Ovary (tissue), 3 donors: ENCODE measurements at regions not wholly inside any gene's neighbourhood (a gene's known extent, or its start where the extent isn't known, plus 50 kb on each side); places are given as distances from the start of the nearest gene placed in this dataset.

Experiments
- CTCF ChIP-seq, 3 donors: fragments of 450-650 bp in 2 of 3; fragments of 200-600 bp in 1 of 3; IDR thresholded peaks; one replicate each; pipeline versions ENCODE4 v1.5.1 to v1.8.0; 2016 to 2022; ENCODE audit warnings: antibody characterized with exemption in 3 of 3, mild to moderate bottlenecking in 1 of 3
- POLR2A ChIP-seq: fragments of 450-650 bp; IDR thresholded peaks from one replicate; pipeline ENCODE4 v1.6.1; 2017; ENCODE audit warnings: antibody characterized with exemption, mild to moderate bottlenecking, moderate library complexity
- donor health status: DM: no; HTN: no; CAD: no.

GRCh38 chr4:96775501-96775900 lies 935.6 kb downstream of the PDHA2 start:
- TF ChIP-seq POLR2A (no peak), CTCF (IDR thresholded peaks at IDR 0.05) (no peak)
